Loucy (cell line): ENCODE measurements at regions not wholly inside any gene's neighbourhood (a gene's known extent, or its start where the extent isn't known, plus 50 kb on each side); places are given as distances from the start of the nearest gene placed in this dataset.

ENCODE experiments used
- H2AFZ ChIP-seq: fragments of 200-600 bp; sonication (generic); 2 replicates; pipeline ENCODE4 v1.6.0; 2016; ENCODE audit warnings: antibody characterized with exemption, mild to moderate bottlenecking, low read length, moderate library complexity
- H3F3A ChIP-seq: fragments of 200-600 bp; 2 replicates; pipeline ENCODE4 v1.6.0; 2016; ENCODE audit warnings: antibody characterized with exemption, low read depth, mild to moderate bottlenecking
- H3K27me3 ChIP-seq: fragments of 200-600 bp; sonication (generic); 2 replicates; pipeline ENCODE4 v1.6.1; 2014; ENCODE audit warnings: low read length, mild to moderate bottlenecking; ENCODE audit not compliant: insufficient read depth, poor library complexity, severe bottlenecking
- H3K36me3 ChIP-seq: fragments of 200-600 bp; sonication (generic); 2 replicates; pipeline ENCODE4 v1.6.1; 2016; ENCODE audit warnings: low read length; ENCODE audit not compliant: insufficient read depth
- H3K4me1 ChIP-seq: fragments of 200-600 bp; sonication (generic); 2 replicates; pipeline ENCODE4 v1.5.1; 2014; ENCODE audit warnings: low read length, mild to moderate bottlenecking; ENCODE audit not compliant: insufficient read depth, poor library complexity, severe bottlenecking
- H3K4me2 ChIP-seq: fragments of 200-600 bp; sonication (generic); 2 replicates; pipeline ENCODE4 v1.6.0; 2014; ENCODE audit warnings: antibody characterized with exemption, low read length, low read depth, mild to moderate bottlenecking; ENCODE audit not compliant: poor library complexity, severe bottlenecking
- H3K4me3 ChIP-seq: fragments of 200-600 bp; sonication (generic); 2 replicates; pipeline ENCODE4 v1.5.1; 2014; ENCODE audit warnings: low read length, mild to moderate bottlenecking, mixed read lengths; ENCODE audit not compliant: poor library complexity, severe bottlenecking
- H3K79me2 ChIP-seq: fragments of 200-600 bp; sonication (generic); 2 replicates; pipeline ENCODE4 v1.6.1; 2014; ENCODE audit warnings: low read length; ENCODE audit not compliant: insufficient read depth
- H3K9ac ChIP-seq: fragments of 200-600 bp; sonication (generic); 2 replicates; pipeline ENCODE4 v1.6.0; 2014; ENCODE audit warnings: mild to moderate bottlenecking, low read depth, low read length, moderate library complexity; ENCODE audit not compliant: poor library complexity, severe bottlenecking
- H3K9me2 ChIP-seq: fragments of 200-600 bp; sonication (generic); replicated peaks from 2 replicates; pipeline ENCODE4 v1.6.1; 2016; ENCODE audit warnings: low read depth, low read length, mixed read lengths
- H3K9me3 ChIP-seq: fragments of 200-600 bp; sonication (generic); 2 replicates; pipeline ENCODE4 v1.6.1; 2014; ENCODE audit warnings: mild to moderate bottlenecking, antibody characterized with exemption, low read length, low read depth; ENCODE audit not compliant: insufficient read depth
- H4K20me1 ChIP-seq: fragments of 200-600 bp; sonication (generic); 2 replicates; pipeline ENCODE4 v1.6.0; 2014; ENCODE audit warnings: antibody characterized with exemption, low read length, mild to moderate bottlenecking; ENCODE audit not compliant: insufficient read depth, poor library complexity, severe bottlenecking
- EZH2phosphoT487 ChIP-seq: fragments of 200-600 bp; IDR thresholded peaks from 2 replicates; pipeline ENCODE4 v1.6.1; 2018; ENCODE audit warnings: antibody characterized with exemption, mild to moderate bottlenecking, moderate library complexity, borderline replicate concordance
- TF ChIP-seq, protein P1 (sequence below): fragments of 200-600 bp; sonication (generic); conservative IDR thresholded peaks from 2 replicates; pipeline ENCODE4 v1.5.1; 2014; ENCODE audit warnings: mild to moderate bottlenecking, antibody characterized with exemption, low read length

DNA sequence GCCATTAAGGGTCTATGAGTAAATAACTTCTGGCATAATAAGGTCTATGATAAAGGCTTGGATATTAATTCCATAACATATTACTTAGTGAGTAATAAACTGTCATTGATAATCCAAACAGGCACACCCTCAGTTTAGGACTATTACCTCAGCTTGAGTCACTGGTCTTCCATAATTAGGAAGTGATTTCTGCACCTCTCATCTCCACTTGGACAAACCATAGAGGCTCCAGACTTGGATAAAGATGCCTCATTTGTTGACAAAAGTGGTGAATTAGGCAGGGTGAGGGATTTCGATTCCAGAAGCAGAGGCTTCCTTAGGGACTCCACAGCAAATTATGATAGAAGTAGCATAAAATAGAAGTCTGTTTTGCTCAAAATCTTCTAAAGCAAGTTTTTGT is 127.5 kb upstream of the MTAP start:
- H3K9ac ChIP-seq: no peak overlapping the region
- TF ChIP-seq EZH2phosphoT487: no peak
- TF ChIP-seq, protein P1, sequence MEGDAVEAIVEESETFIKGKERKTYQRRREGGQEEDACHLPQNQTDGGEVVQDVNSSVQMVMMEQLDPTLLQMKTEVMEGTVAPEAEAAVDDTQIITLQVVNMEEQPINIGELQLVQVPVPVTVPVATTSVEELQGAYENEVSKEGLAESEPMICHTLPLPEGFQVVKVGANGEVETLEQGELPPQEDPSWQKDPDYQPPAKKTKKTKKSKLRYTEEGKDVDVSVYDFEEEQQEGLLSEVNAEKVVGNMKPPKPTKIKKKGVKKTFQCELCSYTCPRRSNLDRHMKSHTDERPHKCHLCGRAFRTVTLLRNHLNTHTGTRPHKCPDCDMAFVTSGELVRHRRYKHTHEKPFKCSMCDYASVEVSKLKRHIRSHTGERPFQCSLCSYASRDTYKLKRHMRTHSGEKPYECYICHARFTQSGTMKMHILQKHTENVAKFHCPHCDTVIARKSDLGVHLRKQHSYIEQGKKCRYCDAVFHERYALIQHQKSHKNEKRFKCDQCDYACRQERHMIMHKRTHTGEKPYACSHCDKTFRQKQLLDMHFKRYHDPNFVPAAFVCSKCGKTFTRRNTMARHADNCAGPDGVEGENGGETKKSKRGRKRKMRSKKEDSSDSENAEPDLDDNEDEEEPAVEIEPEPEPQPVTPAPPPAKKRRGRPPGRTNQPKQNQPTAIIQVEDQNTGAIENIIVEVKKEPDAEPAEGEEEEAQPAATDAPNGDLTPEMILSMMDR: no peak
- no peaks in the 10 kb centered on the region for H3K79me2 ChIP-seq
- no peaks in the 10 kb centered on the region for H3K9me3 ChIP-seq
- no peak overlapping the region for H3K4me3 ChIP-seq
- no peaks in the 10 kb centered on the region for H3K4me1 ChIP-seq
- no peaks in the 10 kb centered on the region for H3K36me3 ChIP-seq
- H3K4me2 ChIP-seq: no peak overlapping the region
- H2AFZ ChIP-seq: no peak overlapping the region
- no peaks in the 10 kb centered on the region for H3K9me2 ChIP-seq
- no peaks in the 10 kb centered on the region for H4K20me1 ChIP-seq
- H3F3A ChIP-seq: no peaks in the 10 kb centered on the region
- H3K27me3 ChIP-seq: no peaks in the 10 kb centered on the region

DNA sequence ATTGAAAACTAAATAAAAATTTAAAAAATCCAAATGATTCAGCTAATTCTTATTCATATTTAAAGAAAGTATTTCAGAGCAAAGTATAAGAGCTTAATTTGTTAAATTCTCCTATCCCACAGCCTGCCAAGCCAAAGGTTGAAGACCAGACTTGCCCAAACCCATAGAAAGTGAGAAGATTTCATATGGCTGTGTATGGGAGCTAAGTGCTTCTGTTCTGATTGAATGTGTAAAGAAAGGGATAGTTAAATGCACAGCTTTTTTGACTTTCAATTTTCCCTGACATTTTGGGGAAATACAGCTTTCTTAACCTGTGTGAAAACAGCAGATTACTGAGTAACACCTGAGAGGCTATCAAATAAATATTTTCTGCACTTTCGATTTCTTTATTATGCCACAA is 125.0 kb upstream of the MTAP start:
- no peaks in the 10 kb centered on the region for H3K27me3 ChIP-seq
- H3K9ac ChIP-seq: no peak overlapping the region
- no peaks in the 10 kb centered on the region for H3K9me3 ChIP-seq
- TF ChIP-seq, protein P1: no peak
- TF ChIP-seq EZH2phosphoT487: no peak
- no peak overlapping the region for H2AFZ ChIP-seq
- no peak overlapping the region for H3K4me3 ChIP-seq
- no peaks in the 10 kb centered on the region for H3K9me2 ChIP-seq
- H4K20me1 ChIP-seq: no peaks in the 10 kb centered on the region
- no peaks in the 10 kb centered on the region for H3F3A ChIP-seq
- no peak overlapping the region for H3K4me2 ChIP-seq
- H3K4me1 ChIP-seq: no peaks in the 10 kb centered on the region
- no peaks in the 10 kb centered on the region for H3K79me2 ChIP-seq
- H3K36me3 ChIP-seq: no peaks in the 10 kb centered on the region

DNA sequence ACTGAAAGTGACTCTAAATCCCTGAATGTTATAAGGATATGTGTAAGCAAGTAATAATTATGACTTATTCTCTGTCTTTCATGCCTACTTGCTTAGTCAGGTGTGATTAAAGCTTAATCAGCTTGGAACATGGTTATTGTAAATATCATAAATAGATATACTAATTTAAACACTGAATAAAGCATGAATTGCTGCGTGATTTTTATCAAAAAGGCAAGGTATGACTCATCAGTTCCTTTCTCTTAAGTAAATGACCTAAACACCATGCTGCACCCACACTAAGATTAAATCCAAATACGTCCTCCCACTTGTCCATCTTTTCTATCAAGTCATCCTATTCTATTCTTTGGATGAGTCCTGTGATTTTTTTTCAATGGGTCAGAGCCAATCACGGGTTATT is 124.6 kb upstream of the MTAP start:
- no peak overlapping the region for H2AFZ ChIP-seq
- H3K79me2 ChIP-seq: no peaks in the 10 kb centered on the region
- H3K27me3 ChIP-seq: no peaks in the 10 kb centered on the region
- H3K9me2 ChIP-seq: no peaks in the 10 kb centered on the region
- no peaks in the 10 kb centered on the region for H3K9me3 ChIP-seq
- no peaks in the 10 kb centered on the region for H3K36me3 ChIP-seq
- H3K9ac ChIP-seq: no peak overlapping the region
- no peak overlapping the region for H3K4me2 ChIP-seq
- TF ChIP-seq, protein P1: no peak
- TF ChIP-seq EZH2phosphoT487: no peak
- no peaks in the 10 kb centered on the region for H4K20me1 ChIP-seq
- H3K4me1 ChIP-seq: no peaks in the 10 kb centered on the region
- H3K4me3 ChIP-seq: no peak overlapping the region
- no peaks in the 10 kb centered on the region for H3F3A ChIP-seq
